ENCODE measurements at regions not wholly inside any gene's neighbourhood (a gene's known extent, or its start where the extent isn't known, plus 50 kb on each side); places are given as distances from the start of the nearest gene placed in this dataset.

- POLR2A ChIA-PET = interaction anchor here (0.6 kb wide), 2 partner anchors 110 to 1056 kb away, joined by 3 read pairs; no protein-coding TSS in a partner anchor
- peak; percentile 38 for DNase-seq (ENCODE audit: unreplicated experiment)
- H3K27me3 Mint-ChIP-seq (ENCODE audit: insufficient read depth, unreplicated experiment) = no peaks in the 10 kb centered on the region
Observed at GRCh38 chr9:16245756-16246440, 624.6 kb downstream of the BNC2 start.

GRCh38 chr9:16246785-16247184, 623.7 kb downstream of the BNC2 start:
- Mint-ChIP-seq H3K27me3 (ENCODE audit: insufficient read depth, unreplicated experiment) (no peaks in the 10 kb centered on the region), H3K9me3 (ENCODE audit: unreplicated experiment) (no peaks in the 10 kb centered on the region), H3K4me3 (ENCODE audit: unreplicated experiment) (no peak overlapping the region), H3K36me3 (ENCODE audit: insufficient read depth, unreplicated experiment) (no peaks in the 10 kb centered on the region), H3K4me1 (ENCODE audit: insufficient read depth, unreplicated experiment) (peaks cover 4% of the 10 kb centered on the region), H3K27ac (ENCODE audit: low read depth, unreplicated experiment) (no peak overlapping the region)
- BruUV-seq (replicated peaks) = no TSS peak
- intact Hi-C loops (cut with micrococcal nuclease) = no loop called here
- ChIA-PET POLR2A (no interaction called here), CTCF (interaction anchor here (0.6 to 1.7 kb wide), 2 partner anchors 285 to 368 kb away, joined by 4 read pairs; no protein-coding TSS in a partner anchor)
- TF ChIP-seq CTCF (IDR thresholded peaks at IDR 0.05; ENCODE audit: unreplicated experiment) = no peak
- DNase-seq (ENCODE audit: unreplicated experiment) = no peak

More at GRCh38 chr9:16245756-16246440, 624.6 kb downstream of the BNC2 start:
- Mint-ChIP-seq H3K4me1 (ENCODE audit: insufficient read depth, unreplicated experiment) (peaks cover 4% of the 10 kb centered on the region), H3K4me3 (ENCODE audit: unreplicated experiment) (no peak overlapping the region), H3K27ac (ENCODE audit: low read depth, unreplicated experiment) (no peak overlapping the region), H3K36me3 (ENCODE audit: insufficient read depth, unreplicated experiment) (no peaks in the 10 kb centered on the region), H3K9me3 (ENCODE audit: unreplicated experiment) (no peaks in the 10 kb centered on the region)
- intact Hi-C loops (cut with micrococcal nuclease) = no loop called here
- CTCF ChIA-PET = interaction anchor here (1.7 kb wide), 1 partner anchor 286 kb away, joined by 4 read pairs; no protein-coding TSS in a partner anchor
- TF ChIP-seq CTCF (IDR thresholded peaks at IDR 0.05; ENCODE audit: unreplicated experiment) = no peak
- BruUV-seq (replicated peaks) = no TSS peak

- Mint-ChIP-seq H3K4me3 (ENCODE audit: unreplicated experiment) (no peak overlapping the region), H3K27me3 (ENCODE audit: insufficient read depth, unreplicated experiment) (no peaks in the 10 kb centered on the region), H3K4me1 (ENCODE audit: insufficient read depth, unreplicated experiment) (peaks cover 4% of the 10 kb centered on the region), H3K36me3 (ENCODE audit: insufficient read depth, unreplicated experiment) (no peaks in the 10 kb centered on the region), H3K27ac (ENCODE audit: low read depth, unreplicated experiment) (no peak overlapping the region), H3K9me3 (ENCODE audit: unreplicated experiment) (no peaks in the 10 kb centered on the region)
- no TSS peak for BruUV-seq (replicated peaks)
- POLR2A ChIA-PET = no interaction called here
- CTCF ChIA-PET = interaction anchor here (1.4 kb wide), 1 partner anchor 10 kb away, joined by 5 read pairs; no protein-coding TSS in a partner anchor
- TF ChIP-seq CTCF (IDR thresholded peaks at IDR 0.05; ENCODE audit: unreplicated experiment) = no peak
- DNase-seq (ENCODE audit: unreplicated experiment) = peak; percentile 45
- intact Hi-C loops (cut with micrococcal nuclease) = no loop called here
Observed at GRCh38 chr9:16247188-16247875, 623.1 kb downstream of the BNC2 start.

- TF ChIP-seq CTCF (IDR thresholded peaks at IDR 0.05; ENCODE audit: unreplicated experiment) = no peak
- no peaks in the 10 kb centered on the region for H3K27me3 Mint-ChIP-seq (ENCODE audit: insufficient read depth, unreplicated experiment)
- BruUV-seq (replicated peaks) = no TSS peak
- no peak overlapping the region for H3K27ac Mint-ChIP-seq (ENCODE audit: low read depth, unreplicated experiment)
- ChIA-PET POLR2A (interaction anchor here (0.8 kb wide), 1 partner anchor 9 kb away, joined by 3 read pairs; no protein-coding TSS in a partner anchor), CTCF (interaction anchor here (1.4 kb wide), 1 partner anchor 8 kb away, joined by 5 read pairs; no protein-coding TSS in a partner anchor)
- peaks cover 4% of the 10 kb centered on the region for H3K4me1 Mint-ChIP-seq (ENCODE audit: insufficient read depth, unreplicated experiment)
- H3K9me3 Mint-ChIP-seq (ENCODE audit: unreplicated experiment) = no peaks in the 10 kb centered on the region
- DNase-seq (ENCODE audit: unreplicated experiment) = no peak
- intact Hi-C loops (cut with micrococcal nuclease) = no loop called here
- no peaks in the 10 kb centered on the region for H3K36me3 Mint-ChIP-seq (ENCODE audit: insufficient read depth, unreplicated experiment)
- no peak overlapping the region for H3K4me3 Mint-ChIP-seq (ENCODE audit: unreplicated experiment)
Observed at GRCh38 chr9:16248822-16249221, 621.6 kb downstream of the BNC2 start.
